Ovary (tissue), 7 donors: ENCODE measurements at regions not wholly inside any gene's neighbourhood (a gene's known extent, or its start where the extent isn't known, plus 50 kb on each side); places are given as distances from the start of the nearest gene placed in this dataset.
"Not testable (repeated sequence)": the region's sequence is repeated elsewhere in the genome, so short reads cannot be mapped to it uniquely, and the experiment has no call there.

Experiments used
- DNase-seq, 5 donors: peaks; one replicate each; pipeline ENCODE4 v3.0.0-alpha.2; 2019 to 2020
- H3K27ac ChIP-seq, 2 donors: fragments of 200-600 bp; one replicate each; pipeline versions ENCODE4 v1.5.1 to v1.8.0; 2019 to 2022
- H3K27me3 ChIP-seq: fragments of 200-600 bp; one replicate; pipeline ENCODE4 v1.8.0; 2022
- H3K36me3 ChIP-seq: fragments of 200-600 bp; sonication (generic); one replicate; pipeline ENCODE4 v1.5.1; 2019
- H3K4me1 ChIP-seq: one replicate; pipeline ENCODE4 v1.8.1; 2013; ENCODE audit warnings: mild to moderate bottlenecking, moderate library complexity; ENCODE audit not compliant: insufficient read depth
- H3K4me3 ChIP-seq: fragments of 200-600 bp; sonication (generic); one replicate; pipeline ENCODE4 v1.5.1; 2017
- H3K9me3 ChIP-seq, 2 donors: fragments of 200-600 bp in 1 of 2; sonication (generic) in 1 of 2; one replicate each; pipeline versions ENCODE4 v1.5.1 to v1.8.1; 2013 to 2019; ENCODE audit warnings: mild to moderate bottlenecking in 1 of 2, moderate library complexity in 1 of 2
- CTCF ChIP-seq, 3 donors: fragments of 450-650 bp in 2 of 3; fragments of 200-600 bp in 1 of 3; IDR thresholded peaks; one replicate each; pipeline versions ENCODE4 v1.5.1 to v1.8.0; 2016 to 2022; ENCODE audit warnings: antibody characterized with exemption in 3 of 3, mild to moderate bottlenecking in 1 of 3
- EP300 ChIP-seq: sonication (generic); formaldehyde crosslinking; IDR thresholded peaks from one replicate; pipeline ENCODE4 v1.6.1; 2017; ENCODE audit warnings: antibody characterized with exemption
- POLR2A ChIP-seq: fragments of 450-650 bp; IDR thresholded peaks from one replicate; pipeline ENCODE4 v1.6.1; 2017; ENCODE audit warnings: antibody characterized with exemption, mild to moderate bottlenecking, moderate library complexity
- WGBS, 3 donors: extraction: QIAGEN DNeasy Blood & Tissue Kit in 1 of 3; methylation state at CpG; one replicate each; pipeline versions ENCODE4 v1.1.5 to v1.1.7; 2013 to 2017; 5-methylcytosine and 5-hydroxymethylcytosine counted together
- intact Hi-C, 4 donors: fragments of 100-400 bp; cut with DNase I; formaldehyde crosslinking; loops; one replicate each; pipeline versions ENCODE4 v1.11.0 to v1.15.1; 2022 to 2023
- donor health status: DM: no; HTN: no; CAD: no; lungs with moderate emphysema.
- donor health status: DM: no; HTN: no; CAD: no.
- donor health status: Bipolar disorder and iron deficiency.
- donor health status: DM: no; HTN: no; CAD: no.
- donor health status: DM: yes; HTN: yes; CAD: no.

GRCh38 chr4:129282293-129282692 lies 186.3 kb downstream of the C4orf33 start:
- Histone ChIP-seq H3K4me3 (no peak overlapping the region), H3K27me3 (no peaks in the 10 kb centered on the region), H3K36me3 (no peaks in the 10 kb centered on the region), H3K27ac (no peak overlapping the region), H3K9me3 (no peaks in the 10 kb centered on the region), H3K4me1 (no peaks in the 10 kb centered on the region)
- TF ChIP-seq CTCF (IDR thresholded peaks at IDR 0.05) (no peak), EP300 (no peak), POLR2A (no peak)
- DNase-seq = no peak
- intact Hi-C loops = no loop called here

- H3K9me3 ChIP-seq, H3K4me3 ChIP-seq, H3K27ac ChIP-seq, H3K36me3 ChIP-seq, H3K4me1 ChIP-seq, H3K27me3 ChIP-seq, intact Hi-C loops, DNase-seq: not testable (repeated sequence)
- WGBS, 3 donors = 34 to 63% (median 39%) methylated on average over 4 of the region's 4 CpGs
Observed at GRCh38 chr4:129292194-129292593, 196.2 kb downstream of the C4orf33 start.

- no peak for DNase-seq
- Histone ChIP-seq H3K27ac (no peak overlapping the region), H3K36me3 (no peaks in the 10 kb centered on the region), H3K9me3 (no peaks in the 10 kb centered on the region), H3K27me3 (no peaks in the 10 kb centered on the region), H3K4me3 (no peak overlapping the region), H3K4me1 (no peaks in the 10 kb centered on the region)
- intact Hi-C loops = no loop called here
- WGBS, 3 donors = 93 to 98% (median 95%) methylated on average over 2 of the region's 2 CpGs
- TF ChIP-seq CTCF (IDR thresholded peaks at IDR 0.05) = no peak
- TF ChIP-seq EP300 = no peak
- TF ChIP-seq POLR2A = no peak
Observed at GRCh38 chr4:129314781-129315180, 218.8 kb downstream of the C4orf33 start.

- WGBS, 3 donors = 37 to 40% (median 38%) methylated on average over 4 of the region's 4 CpGs
- no peak overlapping the region for H3K27ac ChIP-seq
- no peaks in the 10 kb centered on the region for H3K9me3 ChIP-seq
- no peaks in the 10 kb centered on the region for H3K4me1 ChIP-seq
- TF ChIP-seq CTCF (IDR thresholded peaks at IDR 0.05) = no peak
- TF ChIP-seq POLR2A = no peak
- no peak for TF ChIP-seq EP300
- no peaks in the 10 kb centered on the region for H3K27me3 ChIP-seq
- intact Hi-C loops = loop anchor here in 1 of 4 donors (10.0 kb wide), 1 partner anchor 548 kb away; no protein-coding TSS in a partner anchor
- no peak overlapping the region for H3K4me3 ChIP-seq
- no peak for DNase-seq
- H3K36me3 ChIP-seq = no peaks in the 10 kb centered on the region
Observed at GRCh38 chr4:129322920-129323319, 227.0 kb downstream of the C4orf33 start.

GRCh38 chr4:129323658-129324057 lies 227.7 kb downstream of the C4orf33 start:
- no peak overlapping the region for H3K27ac ChIP-seq
- 76 to 79% (median 78%) methylated on average over 4 of the region's 4 CpGs for WGBS, 3 donors
- no peaks in the 10 kb centered on the region for H3K27me3 ChIP-seq
- H3K4me3 ChIP-seq = no peak overlapping the region
- H3K36me3 ChIP-seq = no peaks in the 10 kb centered on the region
- H3K9me3 ChIP-seq = no peaks in the 10 kb centered on the region
- H3K4me1 ChIP-seq = no peaks in the 10 kb centered on the region
- no peak for TF ChIP-seq EP300
- no peak for DNase-seq
- intact Hi-C loops = loop anchor here in 1 of 4 donors (10.0 kb wide), 1 partner anchor 549 kb away; no protein-coding TSS in a partner anchor
